Kidney epithelial cell (primary cell): ENCODE measurements at regions not wholly inside any gene's neighbourhood (a gene's known extent, or its start where the extent isn't known, plus 50 kb on each side); places are given as distances from the start of the nearest gene placed in this dataset.

Experiments
- DNase-seq: peaks from one replicate; pipeline ENCODE4 v3.0.0-alpha.2; 2010; ENCODE audit warnings: low read depth
- H3K27me3 ChIP-seq: 2 replicates; pipeline ENCODE4 v1.6.0; 2011; ENCODE audit warnings: low read length; ENCODE audit not compliant: control insufficient read depth, insufficient read depth
- H3K36me3 ChIP-seq: 2 replicates; pipeline ENCODE4 v1.5.1; 2011; ENCODE audit warnings: low read length; ENCODE audit not compliant: control insufficient read depth, insufficient read depth
- H3K4me3 ChIP-seq: 2 replicates; pipeline ENCODE4 v1.5.1; 2011; ENCODE audit warnings: low read depth, mild to moderate bottlenecking, control low read depth, low read length
- TF ChIP-seq, protein P1 (sequence below): IDR thresholded peaks from 2 replicates; pipeline ENCODE4 v1.5.1; 2011; ENCODE audit warnings: mild to moderate bottlenecking, moderate library complexity, low read length, control low read depth, inconsistent platforms; ENCODE audit not compliant: insufficient read depth, poor library complexity, severe bottlenecking

DNA sequence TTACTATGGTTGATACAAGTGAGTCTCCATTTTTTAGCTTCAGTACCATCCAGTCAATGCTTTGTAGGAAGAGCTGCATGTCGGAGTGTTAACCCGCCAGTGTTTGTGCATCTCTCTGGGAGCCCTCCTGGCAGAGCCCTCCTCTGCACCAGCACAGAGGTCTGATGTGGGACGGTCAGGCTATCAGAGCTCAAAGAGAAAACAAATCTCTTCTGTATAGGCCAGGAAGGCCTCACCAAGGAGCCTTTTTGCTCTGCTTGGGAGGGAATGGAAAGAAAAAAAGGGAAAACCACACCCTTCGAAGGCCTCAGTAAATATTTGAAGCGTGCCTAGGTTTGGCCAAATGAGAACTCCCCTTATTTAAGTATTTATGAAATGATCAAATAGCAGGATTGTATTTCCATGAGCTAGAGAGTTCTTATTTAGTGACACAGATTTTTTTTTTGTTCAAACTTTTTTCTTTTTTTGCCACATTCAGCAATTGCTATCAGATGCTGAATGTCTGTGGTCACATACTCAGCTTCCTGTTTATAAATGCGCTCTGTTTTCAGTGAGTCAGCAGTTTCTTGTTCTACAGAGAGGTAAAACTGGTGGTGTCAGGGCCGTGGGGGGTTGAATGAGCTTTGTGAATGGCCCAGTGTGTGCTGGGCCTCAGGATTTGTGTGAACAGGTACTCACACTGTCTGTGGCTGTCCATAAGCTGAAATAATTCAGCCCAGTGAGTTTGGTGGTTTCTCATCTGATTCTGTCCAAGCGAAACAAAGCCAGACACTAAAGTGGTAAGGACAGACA lies 226.6 kb downstream of the SNX18 start:
- Histone ChIP-seq H3K4me3 (no peak overlapping the region), H3K36me3 (no peaks in the 10 kb centered on the region), H3K27me3 (no peaks in the 10 kb centered on the region)
- DNase-seq: peak; percentile 85
- TF ChIP-seq, protein P1, sequence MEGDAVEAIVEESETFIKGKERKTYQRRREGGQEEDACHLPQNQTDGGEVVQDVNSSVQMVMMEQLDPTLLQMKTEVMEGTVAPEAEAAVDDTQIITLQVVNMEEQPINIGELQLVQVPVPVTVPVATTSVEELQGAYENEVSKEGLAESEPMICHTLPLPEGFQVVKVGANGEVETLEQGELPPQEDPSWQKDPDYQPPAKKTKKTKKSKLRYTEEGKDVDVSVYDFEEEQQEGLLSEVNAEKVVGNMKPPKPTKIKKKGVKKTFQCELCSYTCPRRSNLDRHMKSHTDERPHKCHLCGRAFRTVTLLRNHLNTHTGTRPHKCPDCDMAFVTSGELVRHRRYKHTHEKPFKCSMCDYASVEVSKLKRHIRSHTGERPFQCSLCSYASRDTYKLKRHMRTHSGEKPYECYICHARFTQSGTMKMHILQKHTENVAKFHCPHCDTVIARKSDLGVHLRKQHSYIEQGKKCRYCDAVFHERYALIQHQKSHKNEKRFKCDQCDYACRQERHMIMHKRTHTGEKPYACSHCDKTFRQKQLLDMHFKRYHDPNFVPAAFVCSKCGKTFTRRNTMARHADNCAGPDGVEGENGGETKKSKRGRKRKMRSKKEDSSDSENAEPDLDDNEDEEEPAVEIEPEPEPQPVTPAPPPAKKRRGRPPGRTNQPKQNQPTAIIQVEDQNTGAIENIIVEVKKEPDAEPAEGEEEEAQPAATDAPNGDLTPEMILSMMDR: no peak

DNA sequence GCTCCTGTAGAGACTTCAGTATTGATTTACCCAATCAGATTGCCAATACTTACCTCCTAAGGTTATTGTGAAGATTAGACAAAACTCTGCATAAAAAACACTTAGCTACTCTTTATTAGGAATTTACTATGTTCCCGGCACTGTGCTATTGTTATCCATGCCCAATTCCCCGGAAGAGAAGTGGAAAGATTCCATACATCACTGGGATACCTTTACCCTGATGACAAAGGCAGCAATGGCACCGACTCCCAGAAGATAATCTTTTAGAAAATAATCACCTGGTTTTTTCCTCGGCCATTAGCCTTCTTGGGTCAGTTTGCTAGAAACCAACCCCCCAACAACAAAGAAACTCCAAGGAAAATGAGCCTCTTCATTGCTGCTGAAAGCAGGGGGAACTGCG lies 226.0 kb downstream of the SNX18 start:
- DNase-seq: no peak
- TF ChIP-seq, protein P1: no peak
- H3K4me3 ChIP-seq: no peak overlapping the region
- H3K27me3 ChIP-seq: no peaks in the 10 kb centered on the region
- no peaks in the 10 kb centered on the region for H3K36me3 ChIP-seq

DNA sequence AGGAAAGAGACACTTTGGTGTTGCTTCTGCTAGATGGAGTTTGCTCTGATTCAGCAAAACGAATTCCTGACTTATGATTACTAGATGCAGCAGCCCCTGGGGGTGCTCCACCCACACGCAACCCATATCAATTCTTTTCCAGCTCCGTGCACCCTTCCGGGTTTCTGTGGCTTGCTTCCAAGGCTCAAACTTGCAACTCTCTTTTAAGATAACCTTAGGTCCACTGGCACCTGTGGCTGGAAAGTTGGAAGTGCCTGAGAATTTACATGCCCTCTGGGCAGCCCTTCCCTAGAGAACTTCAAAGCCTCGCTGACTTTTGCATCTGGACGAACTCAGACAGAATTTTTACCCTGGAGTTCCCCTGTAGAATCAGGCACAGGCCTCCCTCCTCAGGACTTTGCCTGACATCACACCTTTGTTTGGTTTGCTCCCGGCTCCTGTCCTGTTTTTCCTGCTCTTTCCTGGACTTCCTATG lies 224.9 kb downstream of the SNX18 start:
- no peaks in the 10 kb centered on the region for H3K27me3 ChIP-seq
- DNase-seq: peak; percentile 10
- H3K4me3 ChIP-seq: no peak overlapping the region
- no peaks in the 10 kb centered on the region for H3K36me3 ChIP-seq
- TF ChIP-seq, protein P1: no peak

DNA sequence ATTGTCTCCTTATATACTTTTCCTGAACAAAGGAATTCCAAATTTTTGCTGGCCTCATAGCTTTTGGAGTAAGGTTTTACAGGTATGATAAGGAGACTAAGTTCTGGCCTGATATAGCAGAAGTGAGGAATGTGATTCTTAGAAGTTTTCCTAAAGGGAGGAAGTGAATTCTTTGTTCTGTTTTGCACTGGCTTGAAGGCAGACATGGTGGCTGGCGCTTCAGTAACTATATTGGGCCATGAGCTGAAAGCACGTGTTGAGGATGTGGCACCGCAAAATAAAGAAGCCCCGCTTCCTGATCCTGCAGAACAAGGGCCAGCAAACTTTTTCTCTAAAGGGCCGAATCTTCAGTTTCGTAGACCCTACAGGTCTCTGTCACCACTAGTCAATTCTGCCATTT lies 224.2 kb downstream of the SNX18 start:
- H3K27me3 ChIP-seq: no peaks in the 10 kb centered on the region
- TF ChIP-seq, protein P1: no peak
- no peak overlapping the region for H3K4me3 ChIP-seq
- H3K36me3 ChIP-seq: no peaks in the 10 kb centered on the region
- DNase-seq: no peak

DNA sequence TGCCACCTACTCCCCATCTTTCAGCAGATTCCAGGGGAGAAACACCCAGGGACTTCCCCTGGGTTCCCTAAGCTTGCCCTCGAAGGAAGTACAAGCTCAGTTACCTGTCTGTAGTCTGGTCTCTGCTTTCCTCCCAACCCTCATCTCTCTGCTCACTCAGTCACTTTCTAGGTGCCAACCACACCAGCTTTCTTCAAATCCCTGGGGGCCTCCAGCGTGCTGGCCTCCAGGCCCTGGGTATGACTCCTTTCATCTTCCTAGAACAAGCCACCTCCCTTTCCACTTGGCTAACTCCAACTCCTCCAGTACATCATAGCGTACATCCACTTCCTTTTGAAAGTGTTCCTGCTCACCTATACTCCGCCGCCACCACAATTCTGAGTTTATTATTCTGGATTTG lies 222.6 kb downstream of the SNX18 start:
- no peak overlapping the region for H3K4me3 ChIP-seq
- DNase-seq: no peak
- no peaks in the 10 kb centered on the region for H3K36me3 ChIP-seq
- H3K27me3 ChIP-seq: no peaks in the 10 kb centered on the region
- TF ChIP-seq, protein P1: no peak

DNA sequence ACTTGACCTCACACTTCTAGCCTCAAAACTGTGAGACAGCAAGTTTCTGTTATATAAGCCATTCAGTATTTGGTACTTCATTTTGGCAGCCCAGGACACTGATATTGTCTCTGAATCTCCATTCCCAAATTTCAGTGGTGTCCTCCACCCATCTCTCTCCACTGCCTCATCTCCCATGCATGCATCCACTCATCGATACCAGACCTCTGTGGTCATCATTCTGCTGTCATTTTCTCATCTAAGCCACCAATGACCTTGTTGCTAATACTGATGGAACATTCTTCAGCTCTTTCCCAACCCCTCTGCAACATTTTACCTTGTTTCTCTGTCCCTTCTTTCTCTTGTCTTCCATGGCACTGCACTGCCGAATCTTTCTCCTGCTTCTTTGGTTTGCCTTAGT lies 221.8 kb downstream of the SNX18 start:
- no peak for DNase-seq
- TF ChIP-seq, protein P1: no peak

More for the DNA sequence above, 221.8 kb downstream of the SNX18 start:
- Histone ChIP-seq H3K27me3 (no peaks in the 10 kb centered on the region), H3K4me3 (no peak overlapping the region), H3K36me3 (no peaks in the 10 kb centered on the region)
